Hepatocyte (in vitro differentiated cells): ENCODE measurements at regions not wholly inside any gene's neighbourhood (a gene's known extent, or its start where the extent isn't known, plus 50 kb on each side); places are given as distances from the start of the nearest gene placed in this dataset.

Experiments
- CTCF ChIP-seq: fragments of 200-600 bp; sonication (generic); IDR thresholded peaks from 2 replicates; pipeline ENCODE4 v1.5.1; 2016; ENCODE audit warnings: antibody characterized with exemption, mild to moderate bottlenecking; ENCODE audit not compliant: poor library complexity
- EZH2 ChIP-seq: fragments of 200-600 bp; sonication (generic); IDR thresholded peaks from 2 replicates; pipeline ENCODE4 v1.6.1; 2016; ENCODE audit warnings: antibody characterized with exemption, mild to moderate bottlenecking, borderline replicate concordance

- no peak for TF ChIP-seq CTCF
- TF ChIP-seq EZH2: no peak
These were observed 294.4 kb upstream of the IRX5 start for GRCh38 chr16:54636221-54636793.
